ENCODE measurements at regions not wholly inside any gene's neighbourhood (a gene's known extent, or its start where the extent isn't known, plus 50 kb on each side); places are given as distances from the start of the nearest gene placed in this dataset.

- TF ChIP-seq CHD2 (IDR thresholded peaks at IDR 0.05; ENCODE audit: borderline replicate concordance, low read depth, low read length): no peak
- no peak for TF ChIP-seq CTCF (IDR thresholded peaks at IDR 0.05 in 2 of 3, conservative IDR thresholded peaks at IDR 0.05 in 1 of 3; ENCODE audit: control insufficient read depth in 2 of 3, extremely low read depth in 1 of 3, insufficient read depth in 1 of 3, low read depth in 3 of 3, low read length in 3 of 3)
- TF ChIP-seq TCF3 (IDR thresholded peaks at IDR 0.05; ENCODE audit: borderline replicate concordance, insufficient read depth, low read depth, low read length): no peak
- TF ChIP-seq STAT3 (IDR thresholded peaks at IDR 0.05; ENCODE audit: low read depth, low read length): no peak
- no peak for TF ChIP-seq IRF5 (IDR thresholded peaks at IDR 0.05; ENCODE audit: borderline replicate concordance)
- no peak for TF ChIP-seq POLR2AphosphoS5 (IDR thresholded peaks at IDR 0.05; ENCODE audit: low read length)
- TF ChIP-seq POLR2A (IDR thresholded peaks at IDR 0.05; ENCODE audit: low read depth, low read length): no peak
- TF ChIP-seq EP300 (IDR thresholded peaks at IDR 0.05; ENCODE audit: borderline replicate concordance in 1 of 2, control insufficient read depth in 1 of 2, low read depth in 2 of 2, low read length in 2 of 2): no peak
- no peak for TF ChIP-seq FOXM1 (IDR thresholded peaks at IDR 0.05; ENCODE audit: low read depth, low read length)
- TF ChIP-seq EZH2 (IDR thresholded peaks at IDR 0.05; ENCODE audit: borderline replicate concordance, control insufficient read depth, low read depth, low read length): no peak
- TF ChIP-seq ZSCAN29 (IDR thresholded peaks at IDR 0.05): no peak
- no peak for TF ChIP-seq CBFB (IDR thresholded peaks at IDR 0.05; ENCODE audit: low read depth)
- no peak for TF ChIP-seq RELA (IDR thresholded peaks at IDR 0.05; ENCODE audit: borderline replicate concordance, partially characterized antibody)
Observed at GRCh38 chr2:444937-445884, 157.3 kb upstream of the ALKAL2 start.

Data from GM12878 (cell line).